ENCODE measurements at regions not wholly inside any gene's neighbourhood (a gene's known extent, or its start where the extent isn't known, plus 50 kb on each side); places are given as distances from the start of the nearest gene placed in this dataset.

- no peak for TF ChIP-seq CTCF (IDR thresholded peaks at IDR 0.05 in 2 of 3, conservative IDR thresholded peaks at IDR 0.05 in 1 of 3; ENCODE audit: insufficient read depth in 2 of 3, low read depth in 1 of 3, low read length in 3 of 3)
- no peak for TF ChIP-seq REST (IDR thresholded peaks at IDR 0.05; ENCODE audit: borderline replicate concordance)
- TF ChIP-seq REST (CRISPR knock-in tag; IDR thresholded peaks at IDR 0.05; ENCODE audit: low read depth): no peak
- TF ChIP-seq ZNF668 (CRISPR knock-in tag; IDR thresholded peaks at IDR 0.05): no peak
- TF ChIP-seq PHF8 (IDR thresholded peaks at IDR 0.05; ENCODE audit: borderline replicate concordance, low read length): no peak
- TF ChIP-seq NFIC (IDR thresholded peaks at IDR 0.05): no peak
- TF ChIP-seq RBM25 (IDR thresholded peaks at IDR 0.05; ENCODE audit: low read depth, low read length, severe bottlenecking): no peak
Measured at GRCh38 chr6:139582956-139583355, 208.5 kb upstream of the CITED2 start.

Measured in K562 (cell line).